ENCODE measurements at regions not wholly inside any gene's neighbourhood (a gene's known extent, or its start where the extent isn't known, plus 50 kb on each side); places are given as distances from the start of the nearest gene placed in this dataset.

DNA sequence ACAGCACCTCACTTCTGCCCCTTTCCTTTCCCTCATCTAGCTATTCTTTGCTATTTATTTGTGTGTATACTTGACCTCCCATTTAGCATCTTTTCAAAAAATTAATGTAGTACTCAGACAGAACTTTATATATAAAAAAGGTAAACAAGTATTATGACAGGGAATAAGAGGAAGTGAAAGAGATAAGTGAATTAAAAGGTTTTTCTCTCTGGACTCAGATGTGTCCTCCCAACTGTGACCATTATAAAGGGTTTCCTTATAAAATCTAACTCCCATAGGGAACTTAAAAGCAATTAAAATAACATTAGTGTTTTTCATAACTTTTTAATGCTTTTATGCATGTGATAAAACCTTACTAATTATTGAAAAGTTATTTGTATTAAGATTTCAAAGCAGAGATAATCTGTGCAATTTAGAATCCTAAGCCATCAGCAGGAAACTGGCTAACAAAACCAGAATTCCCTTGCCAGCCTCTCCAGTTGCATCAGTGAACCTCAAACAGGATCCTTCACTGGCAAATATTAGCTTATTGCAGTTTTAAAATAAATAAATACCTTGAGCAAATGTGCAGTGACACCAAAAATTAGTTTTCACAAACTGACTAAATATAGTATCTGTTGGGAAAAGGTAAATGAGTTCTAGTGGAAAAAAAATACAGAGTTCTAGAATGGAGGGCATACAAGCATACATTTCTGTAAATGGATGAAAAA, 930.7 kb downstream of the BCL11A start:
- H3K4me3 ChIP-seq (ENCODE audit: low read depth in 1 of 2, low read length in 2 of 2): no peak overlapping the region
- no peaks in the 10 kb centered on the region for H3K4me1 ChIP-seq (ENCODE audit: control insufficient read depth in 2 of 2, insufficient read depth in 2 of 2, low read length in 1 of 2)
- no peaks in the 10 kb centered on the region for H3K9me3 ChIP-seq (ENCODE audit: control insufficient read depth in 2 of 2, insufficient read depth in 1 of 2, low read depth in 1 of 2, low read length in 1 of 2)
- no peaks in the 10 kb centered on the region for H3K27me3 ChIP-seq (ENCODE audit: control insufficient read depth in 1 of 2, insufficient read depth in 2 of 2, low read length in 2 of 2)
- H3K36me3 ChIP-seq (ENCODE audit: control insufficient read depth in 2 of 2, insufficient read depth in 2 of 2, low read length in 1 of 2): no peaks in the 10 kb centered on the region
- H3K27ac ChIP-seq (ENCODE audit: low read depth in 2 of 2, low read length in 1 of 2): no peak overlapping the region

DNA sequence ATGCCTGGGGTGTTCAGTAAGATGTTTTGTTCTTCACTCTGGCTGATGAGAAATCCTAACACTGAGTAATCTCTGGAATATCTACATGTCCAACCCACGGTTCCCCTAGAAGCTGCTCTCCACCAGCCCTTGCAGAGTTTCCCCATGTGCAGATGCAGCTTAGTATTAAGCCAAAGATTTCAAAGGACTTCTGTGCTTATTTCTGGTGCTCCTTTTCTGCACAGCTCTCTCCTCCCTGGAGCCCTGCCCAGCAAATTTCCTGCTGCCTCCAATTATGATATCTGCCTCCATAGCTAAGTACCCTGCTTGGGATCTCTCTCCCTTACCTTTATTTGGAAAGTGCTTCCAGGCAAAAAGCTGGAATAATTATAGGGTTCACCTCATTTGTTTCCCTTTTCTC, 949.3 kb downstream of the BCL11A start:
- Histone ChIP-seq H3K9me3 (ENCODE audit: control insufficient read depth in 2 of 2, insufficient read depth in 1 of 2, low read depth in 1 of 2, low read length in 1 of 2) (no peaks in the 10 kb centered on the region), H3K27me3 (ENCODE audit: control insufficient read depth in 1 of 2, insufficient read depth in 2 of 2, low read length in 2 of 2) (no peaks in the 10 kb centered on the region), H3K36me3 (ENCODE audit: control insufficient read depth in 2 of 2, insufficient read depth in 2 of 2, low read length in 1 of 2) (no peaks in the 10 kb centered on the region), H3K4me3 (ENCODE audit: low read depth in 1 of 2, low read length in 2 of 2) (no peak overlapping the region), H3K27ac (ENCODE audit: low read depth in 2 of 2, low read length in 1 of 2) (no peak overlapping the region), H3K4me1 (ENCODE audit: control insufficient read depth in 2 of 2, insufficient read depth in 2 of 2, low read length in 1 of 2) (no peaks in the 10 kb centered on the region)
- 24 to 63% methylated on average over 1 of the region's 1 CpG for WGBS, 2 donors

DNA sequence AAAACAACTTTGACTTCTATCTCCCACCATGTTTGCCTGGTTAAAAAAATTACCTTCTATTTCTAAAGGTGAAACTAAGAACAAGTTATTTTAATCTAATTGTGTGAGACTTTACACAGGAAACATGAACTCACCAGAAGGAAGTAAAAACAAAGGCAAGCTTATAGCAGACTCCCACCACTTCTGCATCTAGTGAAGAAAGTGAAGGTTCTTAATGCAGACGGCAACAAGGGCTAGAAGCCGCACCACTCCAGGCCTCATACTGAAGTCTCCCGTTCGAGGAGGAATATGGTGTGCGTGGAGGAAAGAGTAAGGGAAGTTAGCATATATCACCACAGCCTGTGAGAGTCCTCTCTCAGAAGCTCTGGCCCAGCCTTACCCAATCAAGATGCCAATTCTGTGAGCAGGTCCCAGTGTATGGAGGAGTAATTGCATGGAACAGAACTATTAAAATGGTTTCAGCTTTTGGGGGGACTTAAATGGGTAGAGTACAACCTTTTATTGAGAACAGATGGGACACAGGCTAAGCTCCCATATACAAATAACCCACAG, 958.7 kb downstream of the BCL11A start:
- Histone ChIP-seq H3K27ac (ENCODE audit: low read depth in 2 of 2, low read length in 1 of 2) (no peak overlapping the region), H3K4me3 (ENCODE audit: low read depth in 1 of 2, low read length in 2 of 2) (no peak overlapping the region), H3K4me1 (ENCODE audit: control insufficient read depth in 2 of 2, insufficient read depth in 2 of 2, low read length in 1 of 2) (no peaks in the 10 kb centered on the region), H3K36me3 (ENCODE audit: control insufficient read depth in 2 of 2, insufficient read depth in 2 of 2, low read length in 1 of 2) (no peaks in the 10 kb centered on the region), H3K9me3 (ENCODE audit: control insufficient read depth in 2 of 2, insufficient read depth in 1 of 2, low read depth in 1 of 2, low read length in 1 of 2) (no peaks in the 10 kb centered on the region), H3K27me3 (ENCODE audit: control insufficient read depth in 1 of 2, insufficient read depth in 2 of 2, low read length in 2 of 2) (no peaks in the 10 kb centered on the region)
- 75 to 87% methylated on average over 5 of the region's 5 CpGs for WGBS, 2 donors

DNA sequence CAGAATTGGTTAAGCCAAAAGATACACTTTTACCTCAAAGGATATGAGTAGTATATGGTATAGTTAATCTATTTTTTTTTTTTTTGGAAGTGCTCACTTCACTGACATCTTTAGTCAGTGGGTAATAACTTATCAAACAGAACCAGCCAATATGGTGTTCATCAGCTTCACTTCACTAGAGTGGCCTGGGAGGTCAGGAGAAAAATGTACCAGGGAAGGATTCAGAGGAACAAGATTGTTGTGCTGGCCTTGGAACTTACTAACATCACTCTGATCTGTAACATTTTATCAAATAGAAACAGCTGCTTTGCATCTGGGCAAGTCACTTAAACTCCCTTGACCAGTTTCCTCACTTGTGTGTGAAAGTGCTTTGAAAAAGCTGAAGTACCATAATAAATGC, 962.7 kb downstream of the BCL11A start:
- H3K4me1 ChIP-seq (ENCODE audit: control insufficient read depth in 2 of 2, insufficient read depth in 2 of 2, low read length in 1 of 2): no peaks in the 10 kb centered on the region
- H3K27me3 ChIP-seq (ENCODE audit: control insufficient read depth in 1 of 2, insufficient read depth in 2 of 2, low read length in 2 of 2): no peaks in the 10 kb centered on the region
- no peak overlapping the region for H3K27ac ChIP-seq (ENCODE audit: low read depth in 2 of 2, low read length in 1 of 2)
- H3K4me3 ChIP-seq (ENCODE audit: low read depth in 1 of 2, low read length in 2 of 2): no peak overlapping the region
- H3K36me3 ChIP-seq (ENCODE audit: control insufficient read depth in 2 of 2, insufficient read depth in 2 of 2, low read length in 1 of 2): no peaks in the 10 kb centered on the region
- no peaks in the 10 kb centered on the region for H3K9me3 ChIP-seq (ENCODE audit: control insufficient read depth in 2 of 2, insufficient read depth in 1 of 2, low read depth in 1 of 2, low read length in 1 of 2)

DNA sequence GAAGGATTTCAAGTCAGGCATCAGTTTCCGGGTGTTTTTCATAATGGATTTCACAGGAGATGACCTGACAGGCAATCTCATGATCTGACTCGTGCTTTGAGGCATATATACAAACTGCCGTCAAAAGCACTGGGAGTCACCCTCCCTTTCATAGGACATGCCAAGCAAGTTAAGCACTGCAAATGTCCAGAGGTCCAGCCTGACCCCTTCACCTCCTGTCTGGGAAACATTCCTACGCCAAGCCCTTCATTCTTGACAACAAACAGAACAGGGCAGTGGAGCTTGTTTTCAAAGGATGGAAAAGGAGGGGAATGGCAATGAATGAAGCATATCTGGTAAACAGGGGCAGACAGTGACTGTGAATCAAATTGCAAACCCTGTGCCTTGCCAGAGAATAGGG, 963.6 kb downstream of the BCL11A start:
- H3K9me3 ChIP-seq (ENCODE audit: control insufficient read depth in 2 of 2, insufficient read depth in 1 of 2, low read depth in 1 of 2, low read length in 1 of 2): no peaks in the 10 kb centered on the region
- no peaks in the 10 kb centered on the region for H3K36me3 ChIP-seq (ENCODE audit: control insufficient read depth in 2 of 2, insufficient read depth in 2 of 2, low read length in 1 of 2)
- no peaks in the 10 kb centered on the region for H3K27me3 ChIP-seq (ENCODE audit: control insufficient read depth in 1 of 2, insufficient read depth in 2 of 2, low read length in 2 of 2)
- 49 to 64% methylated on average over 4 of the region's 4 CpGs for WGBS, 2 donors
- no peaks in the 10 kb centered on the region for H3K4me1 ChIP-seq (ENCODE audit: control insufficient read depth in 2 of 2, insufficient read depth in 2 of 2, low read length in 1 of 2)
- H3K4me3 ChIP-seq (ENCODE audit: low read depth in 1 of 2, low read length in 2 of 2): no peak overlapping the region
- H3K27ac ChIP-seq (ENCODE audit: low read depth in 2 of 2, low read length in 1 of 2): no peak overlapping the region

DNA sequence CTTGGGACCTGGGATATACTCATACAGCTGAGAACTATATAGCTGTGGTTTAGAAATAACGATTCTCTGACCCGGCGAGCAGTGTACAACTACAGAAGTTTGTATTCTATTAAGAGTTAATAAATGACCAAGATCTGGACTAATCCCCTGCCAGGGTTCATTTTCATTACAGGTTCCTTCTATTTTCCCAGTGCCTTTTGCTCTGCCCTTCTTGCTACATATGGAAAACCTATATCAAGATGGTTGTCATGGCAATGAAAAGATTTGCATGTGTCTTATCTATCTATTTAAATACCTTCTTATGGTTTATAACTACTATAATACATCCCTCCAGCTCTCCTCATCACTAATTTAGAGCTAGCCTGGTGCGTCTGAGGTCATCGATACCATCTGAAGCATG, 965.2 kb downstream of the BCL11A start:
- H3K9me3 ChIP-seq (ENCODE audit: control insufficient read depth in 2 of 2, insufficient read depth in 1 of 2, low read depth in 1 of 2, low read length in 1 of 2): no peaks in the 10 kb centered on the region
- H3K4me1 ChIP-seq (ENCODE audit: control insufficient read depth in 2 of 2, insufficient read depth in 2 of 2, low read length in 1 of 2): no peaks in the 10 kb centered on the region
- H3K27ac ChIP-seq (ENCODE audit: low read depth in 2 of 2, low read length in 1 of 2): no peak overlapping the region
- H3K27me3 ChIP-seq (ENCODE audit: control insufficient read depth in 1 of 2, insufficient read depth in 2 of 2, low read length in 2 of 2): no peaks in the 10 kb centered on the region
- 84 to 94% methylated on average over 5 of the region's 5 CpGs for WGBS, 2 donors
- H3K36me3 ChIP-seq (ENCODE audit: control insufficient read depth in 2 of 2, insufficient read depth in 2 of 2, low read length in 1 of 2): no peaks in the 10 kb centered on the region
- no peak overlapping the region for H3K4me3 ChIP-seq (ENCODE audit: low read depth in 1 of 2, low read length in 2 of 2)

DNA sequence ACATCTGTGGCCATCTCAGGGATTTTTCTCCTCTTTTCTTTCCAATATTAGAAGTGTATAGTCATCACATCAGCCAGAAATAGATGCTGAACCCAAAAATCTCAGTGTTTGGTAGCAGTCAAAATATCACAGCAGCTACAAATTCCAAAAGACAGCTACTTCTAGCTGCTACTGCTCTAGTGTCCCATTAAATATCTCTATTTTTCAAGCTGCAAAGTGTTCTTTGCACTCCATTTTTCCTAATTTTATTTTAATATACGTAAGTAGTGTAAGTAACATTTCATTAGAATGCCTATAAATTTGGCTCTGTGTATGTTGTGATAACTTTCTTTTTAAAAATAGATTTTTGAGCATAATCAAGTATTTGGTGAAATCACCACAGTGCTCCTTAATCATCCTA, 967.3 kb downstream of the BCL11A start:
- H3K36me3 ChIP-seq (ENCODE audit: control insufficient read depth in 2 of 2, insufficient read depth in 2 of 2, low read length in 1 of 2): no peaks in the 10 kb centered on the region

DNA sequence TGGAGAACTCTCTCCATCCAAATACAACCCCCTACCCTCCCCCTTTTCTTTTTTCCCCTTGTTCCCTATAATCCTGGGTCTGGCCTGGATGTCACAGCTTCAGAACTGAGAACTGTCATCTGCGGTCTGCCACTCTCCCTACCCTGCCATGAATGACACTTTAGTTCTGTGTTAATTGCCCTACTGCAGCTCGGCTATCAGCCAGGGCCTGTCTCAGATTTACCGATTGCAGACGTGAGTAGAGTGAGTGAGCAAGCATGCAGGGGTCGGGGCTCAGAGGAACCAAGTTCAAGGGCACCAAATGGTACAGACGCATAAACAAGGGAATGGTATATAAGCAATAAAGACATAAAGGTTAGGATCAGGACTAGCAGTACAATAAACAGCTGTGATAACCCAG, 967.8 kb downstream of the BCL11A start:
- Histone ChIP-seq H3K27ac (ENCODE audit: low read depth in 2 of 2, low read length in 1 of 2) (no peak overlapping the region), H3K4me3 (ENCODE audit: low read depth in 1 of 2, low read length in 2 of 2) (no peak overlapping the region), H3K4me1 (ENCODE audit: control insufficient read depth in 2 of 2, insufficient read depth in 2 of 2, low read length in 1 of 2) (no peaks in the 10 kb centered on the region), H3K9me3 (ENCODE audit: control insufficient read depth in 2 of 2, insufficient read depth in 1 of 2, low read depth in 1 of 2, low read length in 1 of 2) (no peaks in the 10 kb centered on the region), H3K36me3 (ENCODE audit: control insufficient read depth in 2 of 2, insufficient read depth in 2 of 2, low read length in 1 of 2) (no peaks in the 10 kb centered on the region), H3K27me3 (ENCODE audit: control insufficient read depth in 1 of 2, insufficient read depth in 2 of 2, low read length in 2 of 2) (no peaks in the 10 kb centered on the region)
- 49 to 68% methylated on average over 6 of the region's 6 CpGs for WGBS, 2 donors

More for the DNA sequence above, 967.3 kb downstream of the BCL11A start:
- H3K4me3 ChIP-seq (ENCODE audit: low read depth in 1 of 2, low read length in 2 of 2): no peak overlapping the region
- H3K27me3 ChIP-seq (ENCODE audit: control insufficient read depth in 1 of 2, insufficient read depth in 2 of 2, low read length in 2 of 2): no peaks in the 10 kb centered on the region
- 86 to 87% methylated on average over 1 of the region's 1 CpG for WGBS, 2 donors
- no peaks in the 10 kb centered on the region for H3K4me1 ChIP-seq (ENCODE audit: control insufficient read depth in 2 of 2, insufficient read depth in 2 of 2, low read length in 1 of 2)
- no peak overlapping the region for H3K27ac ChIP-seq (ENCODE audit: low read depth in 2 of 2, low read length in 1 of 2)
- no peaks in the 10 kb centered on the region for H3K9me3 ChIP-seq (ENCODE audit: control insufficient read depth in 2 of 2, insufficient read depth in 1 of 2, low read depth in 1 of 2, low read length in 1 of 2)

DNA sequence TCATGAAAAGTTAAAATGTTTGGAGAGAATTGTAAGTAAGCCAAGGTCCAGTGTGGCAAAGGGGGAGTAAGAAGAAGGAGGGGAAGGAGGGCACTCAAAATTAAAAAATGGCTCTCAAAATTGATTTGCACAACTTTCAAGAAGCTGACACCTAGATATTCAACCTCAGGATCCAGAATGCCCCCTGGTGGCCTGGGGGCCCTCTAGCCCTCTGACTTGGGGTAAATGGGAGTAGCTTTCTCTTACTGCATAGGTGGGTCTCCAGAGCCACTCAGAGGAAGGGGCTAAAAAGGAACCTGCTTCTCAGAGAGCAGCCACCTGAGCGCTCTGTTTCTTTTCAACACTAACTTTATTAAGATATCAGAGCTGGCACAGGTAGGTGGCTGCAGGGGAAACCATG, 968.5 kb downstream of the BCL11A start:
- WGBS, 2 donors: 89 to 100% methylated on average over 1 of the region's 1 CpG

DNA sequence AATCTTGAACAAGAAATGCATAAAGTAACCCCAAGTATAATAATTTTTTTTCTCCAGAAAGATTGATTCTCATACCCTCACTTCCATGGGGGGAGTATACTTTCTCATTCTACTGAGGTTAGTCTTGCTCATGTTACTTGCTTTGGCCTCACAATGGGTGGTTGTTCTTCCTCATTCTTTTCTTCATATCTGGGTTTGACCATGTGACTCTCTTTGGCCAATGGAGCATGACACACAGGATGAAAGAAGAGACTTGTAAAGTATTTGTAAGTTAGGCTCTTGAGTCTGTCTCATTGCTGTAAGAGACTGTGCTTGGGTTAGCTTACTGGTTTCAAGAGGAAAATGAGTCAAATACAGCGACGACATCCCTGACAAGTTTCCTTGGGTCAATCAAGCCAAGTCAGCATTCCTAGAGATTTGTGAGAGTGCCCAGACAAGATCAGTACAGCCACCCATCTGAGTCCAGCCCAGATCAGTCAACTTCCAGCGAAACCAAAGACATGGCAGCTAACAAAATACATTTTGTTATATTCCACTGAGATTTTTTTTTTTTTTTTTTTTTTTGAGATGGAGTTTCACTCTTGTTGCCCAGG, 970.2 kb downstream of the BCL11A start:
- H3K27me3 ChIP-seq (ENCODE audit: control insufficient read depth in 1 of 2, insufficient read depth in 2 of 2, low read length in 2 of 2): no peaks in the 10 kb centered on the region
- H3K9me3 ChIP-seq (ENCODE audit: control insufficient read depth in 2 of 2, insufficient read depth in 1 of 2, low read depth in 1 of 2, low read length in 1 of 2): no peaks in the 10 kb centered on the region
- H3K4me3 ChIP-seq (ENCODE audit: low read depth in 1 of 2, low read length in 2 of 2): no peak overlapping the region
- no peaks in the 10 kb centered on the region for H3K4me1 ChIP-seq (ENCODE audit: control insufficient read depth in 2 of 2, insufficient read depth in 2 of 2, low read length in 1 of 2)
- H3K27ac ChIP-seq (ENCODE audit: low read depth in 2 of 2, low read length in 1 of 2): no peak overlapping the region
- whole genome bisulfite sequencing, 2 donors: 85 to 92% methylated on average over 3 of the region's 3 CpGs
- no peaks in the 10 kb centered on the region for H3K36me3 ChIP-seq (ENCODE audit: control insufficient read depth in 2 of 2, insufficient read depth in 2 of 2, low read length in 1 of 2)

More for the DNA sequence above, 968.5 kb downstream of the BCL11A start:
- no peaks in the 10 kb centered on the region for H3K9me3 ChIP-seq (ENCODE audit: control insufficient read depth in 2 of 2, insufficient read depth in 1 of 2, low read depth in 1 of 2, low read length in 1 of 2)
- H3K4me3 ChIP-seq (ENCODE audit: low read depth in 1 of 2, low read length in 2 of 2): no peak overlapping the region
- no peaks in the 10 kb centered on the region for H3K36me3 ChIP-seq (ENCODE audit: control insufficient read depth in 2 of 2, insufficient read depth in 2 of 2, low read length in 1 of 2)
- H3K4me1 ChIP-seq (ENCODE audit: control insufficient read depth in 2 of 2, insufficient read depth in 2 of 2, low read length in 1 of 2): no peaks in the 10 kb centered on the region
- no peaks in the 10 kb centered on the region for H3K27me3 ChIP-seq (ENCODE audit: control insufficient read depth in 1 of 2, insufficient read depth in 2 of 2, low read length in 2 of 2)
- no peak overlapping the region for H3K27ac ChIP-seq (ENCODE audit: low read depth in 2 of 2, low read length in 1 of 2)
